Smooth muscle cell (in vitro differentiated cells): ENCODE measurements at regions not wholly inside any gene's neighbourhood (a gene's known extent, or its start where the extent isn't known, plus 50 kb on each side); places are given as distances from the start of the nearest gene placed in this dataset.
A peak's percentile ranks its signal among the peaks of the same experiment; 100 is the strongest.

ENCODE experiments used
- DNase-seq: peaks from one replicate; lab custom pipeline; 2025; ENCODE audit not compliant: unreplicated experiment; lab: John Stamatoyannopoulos, UW
- H2AFZ ChIP-seq: fragments of 200-600 bp; sonication (generic); 2 replicates; pipeline ENCODE4 v1.6.0; 2016; ENCODE audit warnings: antibody characterized with exemption, low read depth, mild to moderate bottlenecking
- H3F3A ChIP-seq: fragments of 200-600 bp; sonication (generic); 2 replicates; pipeline ENCODE4 v1.6.0; 2017; ENCODE audit warnings: antibody characterized with exemption, low read depth
- H3K27ac ChIP-seq: fragments of 200-600 bp; sonication (generic); 2 replicates; pipeline ENCODE4 v1.5.1; 2016; ENCODE audit warnings: low read depth, mild to moderate bottlenecking
- H3K27me3 ChIP-seq: fragments of 200-600 bp; sonication (generic); 2 replicates; pipeline ENCODE4 v1.6.1; 2016; ENCODE audit warnings: low read depth, mild to moderate bottlenecking
- H3K36me3 ChIP-seq: fragments of 200-600 bp; sonication (generic); 2 replicates; pipeline ENCODE4 v1.5.1; 2016; ENCODE audit warnings: low read depth
- H3K4me1 ChIP-seq: fragments of 200-600 bp; sonication (generic); 2 replicates; pipeline ENCODE4 v1.5.1; 2016; ENCODE audit warnings: low read depth
- H3K4me2 ChIP-seq: fragments of 200-600 bp; sonication (generic); 2 replicates; pipeline ENCODE4 v1.6.0; 2016; ENCODE audit warnings: mild to moderate bottlenecking
- H3K4me3 ChIP-seq: fragments of 200-600 bp; sonication (generic); 2 replicates; pipeline ENCODE4 v1.5.1; 2016; ENCODE audit warnings: mild to moderate bottlenecking
- H3K79me2 ChIP-seq: fragments of 200-600 bp; sonication (generic); 2 replicates; pipeline ENCODE4 v1.6.0; 2016; ENCODE audit warnings: low read depth, mild to moderate bottlenecking
- H3K9ac ChIP-seq: fragments of 200-600 bp; sonication (generic); 2 replicates; pipeline ENCODE4 v1.6.0; 2016; ENCODE audit warnings: low read depth
- H3K9me3 ChIP-seq: fragments of 200-600 bp; sonication (generic); replicated peaks from 2 replicates; pipeline ENCODE4 v1.5.1; 2016; ENCODE audit warnings: low read depth
- H4K20me1 ChIP-seq: fragments of 200-600 bp; sonication (generic); 2 replicates; pipeline ENCODE4 v1.6.0; 2016; ENCODE audit warnings: low read depth
- WGBS: methylation state at CpG from one replicate; pipeline ENCODE4 v1.1.7; 2016; ENCODE audit warnings: low lambda C conversion rate; 5-methylcytosine and 5-hydroxymethylcytosine counted together
- TF ChIP-seq, protein P1 (sequence below): fragments of 200-600 bp; sonication (generic); IDR thresholded peaks from 2 replicates; pipeline ENCODE4 v1.5.1; 2017; ENCODE audit warnings: borderline replicate concordance, mild to moderate bottlenecking, antibody characterized with exemption; ENCODE audit not compliant: insufficient read depth, poor library complexity, severe bottlenecking

DNA sequence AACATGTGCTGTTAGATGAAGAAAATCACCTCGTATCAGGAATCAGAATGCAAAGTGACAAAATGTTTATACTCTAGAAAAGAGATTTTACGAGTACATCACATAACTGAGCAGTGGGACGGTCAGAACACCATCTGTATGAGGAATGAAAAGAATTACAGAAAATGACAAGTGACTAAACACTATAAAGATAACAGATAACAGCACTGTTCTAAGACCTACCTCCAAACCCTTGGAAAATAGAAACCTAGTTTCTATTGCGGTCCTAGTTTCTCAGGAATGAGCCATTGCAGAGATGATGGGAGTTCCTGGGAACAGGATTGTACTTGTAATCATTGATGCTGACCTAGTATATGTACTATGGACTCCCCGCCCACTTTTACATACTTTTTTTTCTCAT lies 839.4 kb upstream of the ADAMTS5 start:
- Histone ChIP-seq H4K20me1 (no peaks in the 10 kb centered on the region), H2AFZ (peak overlapping the region; percentile 10), H3K27me3 (no peaks in the 10 kb centered on the region), H3K9me3 (no peaks in the 10 kb centered on the region), H3K79me2 (no peaks in the 10 kb centered on the region), H3K9ac (no peak overlapping the region), H3K4me3 (peak overlapping the region; percentile 2), H3K4me2 (peak overlapping the region; percentile 34), H3F3A (no peaks in the 10 kb centered on the region), H3K4me1 (no peaks in the 10 kb centered on the region), H3K27ac (peak overlapping the region; percentile 27), H3K36me3 (no peaks in the 10 kb centered on the region)
- 25% methylated on average over 5 of the region's 5 CpGs for WGBS
- TF ChIP-seq, protein P1, sequence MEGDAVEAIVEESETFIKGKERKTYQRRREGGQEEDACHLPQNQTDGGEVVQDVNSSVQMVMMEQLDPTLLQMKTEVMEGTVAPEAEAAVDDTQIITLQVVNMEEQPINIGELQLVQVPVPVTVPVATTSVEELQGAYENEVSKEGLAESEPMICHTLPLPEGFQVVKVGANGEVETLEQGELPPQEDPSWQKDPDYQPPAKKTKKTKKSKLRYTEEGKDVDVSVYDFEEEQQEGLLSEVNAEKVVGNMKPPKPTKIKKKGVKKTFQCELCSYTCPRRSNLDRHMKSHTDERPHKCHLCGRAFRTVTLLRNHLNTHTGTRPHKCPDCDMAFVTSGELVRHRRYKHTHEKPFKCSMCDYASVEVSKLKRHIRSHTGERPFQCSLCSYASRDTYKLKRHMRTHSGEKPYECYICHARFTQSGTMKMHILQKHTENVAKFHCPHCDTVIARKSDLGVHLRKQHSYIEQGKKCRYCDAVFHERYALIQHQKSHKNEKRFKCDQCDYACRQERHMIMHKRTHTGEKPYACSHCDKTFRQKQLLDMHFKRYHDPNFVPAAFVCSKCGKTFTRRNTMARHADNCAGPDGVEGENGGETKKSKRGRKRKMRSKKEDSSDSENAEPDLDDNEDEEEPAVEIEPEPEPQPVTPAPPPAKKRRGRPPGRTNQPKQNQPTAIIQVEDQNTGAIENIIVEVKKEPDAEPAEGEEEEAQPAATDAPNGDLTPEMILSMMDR = no peak
- no peak for DNase-seq

GRCh38 chr21:27805696-27806095 lies 838.8 kb upstream of the ADAMTS5 start:
- TF ChIP-seq, protein P1 = no peak
- Histone ChIP-seq H2AFZ (no peak overlapping the region), H3K9ac (no peak overlapping the region), H3K27ac (peak overlapping the region; percentile 27), H3K4me1 (no peaks in the 10 kb centered on the region), H4K20me1 (no peaks in the 10 kb centered on the region), H3K79me2 (no peaks in the 10 kb centered on the region), H3K27me3 (no peaks in the 10 kb centered on the region), H3F3A (no peaks in the 10 kb centered on the region), H3K9me3 (no peaks in the 10 kb centered on the region), H3K36me3 (no peaks in the 10 kb centered on the region), H3K4me3 (peak overlapping the region; percentile 2), H3K4me2 (peak overlapping the region; percentile 34)
- DNase-seq = no peak

DNA sequence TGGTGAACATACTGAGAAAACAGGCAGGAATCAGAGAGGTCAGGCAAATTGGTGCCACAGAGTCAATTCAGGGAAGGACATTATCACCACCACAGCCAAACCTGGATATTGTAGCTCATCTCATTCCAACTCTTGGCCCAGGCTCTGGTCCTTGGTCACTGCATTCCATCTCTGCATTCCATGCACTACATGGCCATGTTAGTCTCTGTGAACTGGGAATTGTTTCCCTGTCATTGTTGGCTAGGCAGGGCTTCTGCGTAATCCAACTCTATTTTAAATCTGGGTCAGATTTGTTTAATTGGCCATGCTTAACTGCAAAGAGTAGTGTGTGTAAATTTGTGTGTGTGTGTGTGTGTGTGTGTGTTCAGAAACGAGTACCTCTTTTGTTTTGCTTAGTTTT lies 837.6 kb upstream of the ADAMTS5 start:
- H3K9ac ChIP-seq = no peak overlapping the region
- DNase-seq = no peak
- no peaks in the 10 kb centered on the region for H3K4me1 ChIP-seq
- no peak overlapping the region for H3K4me3 ChIP-seq
- 94% methylated on average over 2 of the region's 2 CpGs for WGBS
- TF ChIP-seq, protein P1 = no peak
- no peak overlapping the region for H3K4me2 ChIP-seq
- H3F3A ChIP-seq = no peaks in the 10 kb centered on the region
- H2AFZ ChIP-seq = no peak overlapping the region
- no peak overlapping the region for H3K27ac ChIP-seq
- H3K79me2 ChIP-seq = no peaks in the 10 kb centered on the region
- no peaks in the 10 kb centered on the region for H3K27me3 ChIP-seq
- H3K36me3 ChIP-seq = no peaks in the 10 kb centered on the region
- no peaks in the 10 kb centered on the region for H4K20me1 ChIP-seq
- H3K9me3 ChIP-seq = no peaks in the 10 kb centered on the region

- DNase-seq = no peak
- Histone ChIP-seq H3K36me3 (no peaks in the 10 kb centered on the region), H3K4me3 (no peak overlapping the region), H3K4me2 (no peak overlapping the region), H2AFZ (no peak overlapping the region), H3K27me3 (no peaks in the 10 kb centered on the region), H3K79me2 (no peaks in the 10 kb centered on the region), H3K9ac (no peak overlapping the region), H3K4me1 (no peaks in the 10 kb centered on the region), H3K27ac (no peak overlapping the region), H3F3A (no peaks in the 10 kb centered on the region), H4K20me1 (no peaks in the 10 kb centered on the region), H3K9me3 (no peaks in the 10 kb centered on the region)
- WGBS = 100% methylated on average over 2 of the region's 2 CpGs
- TF ChIP-seq, protein P1 = no peak
Observed at GRCh38 chr21:27803571-27803970, 836.7 kb upstream of the ADAMTS5 start.
